GM20000 (cell line): ENCODE measurements at regions not wholly inside any gene's neighbourhood (a gene's known extent, or its start where the extent isn't known, plus 50 kb on each side); places are given as distances from the start of the nearest gene placed in this dataset.

Source experiments
- DNase-seq: peaks from one replicate; pipeline ENCODE4 v3.0.0; 2012; ENCODE audit warnings: low spot score
- TF ChIP-seq, protein P1 (sequence below): IDR thresholded peaks from 2 replicates; pipeline ENCODE4 v1.5.1; 2012; ENCODE audit warnings: mild to moderate bottlenecking, control low read depth; ENCODE audit errors: extremely low read depth, missing control alignments

DNA sequence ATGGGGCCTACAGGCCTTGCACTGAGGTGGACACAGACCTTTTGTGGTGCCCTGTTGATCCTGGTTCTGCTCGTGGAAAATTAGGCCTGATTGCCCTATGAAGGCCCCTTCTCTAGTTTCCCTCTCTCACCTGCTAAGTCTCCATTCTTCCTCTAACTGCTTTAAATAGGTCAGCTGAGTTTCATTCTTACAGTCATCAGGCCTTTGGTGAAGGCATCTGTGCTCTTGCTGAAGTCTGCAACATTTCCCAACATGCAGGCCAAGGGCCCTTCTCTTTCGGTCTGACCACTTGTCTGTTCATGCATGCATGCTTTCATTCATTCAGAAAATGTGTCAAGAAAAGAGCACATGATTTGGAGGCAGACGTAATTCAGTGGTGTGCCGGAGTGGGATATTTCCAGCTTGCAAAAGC lies 244.0 kb downstream of the BUB3 start:
- peak; percentile 70 for DNase-seq

DNA sequence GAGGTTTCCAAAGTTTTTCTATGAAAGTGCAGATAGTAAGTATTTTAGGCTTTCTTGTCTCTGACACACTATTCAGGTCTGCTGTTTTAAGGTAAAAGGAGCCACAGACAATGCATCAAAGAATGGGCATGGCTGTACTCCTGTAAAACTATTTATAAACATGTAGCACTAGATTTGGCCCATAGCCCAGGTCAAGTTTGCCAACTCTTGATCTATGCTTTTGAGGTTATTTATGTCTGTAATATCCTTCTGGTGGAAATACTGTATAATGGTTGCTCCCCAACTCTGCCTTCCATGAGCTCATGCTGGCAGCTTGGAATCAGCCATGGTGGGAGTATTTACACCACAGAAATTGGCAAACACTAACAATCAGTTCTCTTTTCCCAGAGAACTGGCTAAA lies 244.6 kb downstream of the BUB3 start:
- TF ChIP-seq, protein P1, sequence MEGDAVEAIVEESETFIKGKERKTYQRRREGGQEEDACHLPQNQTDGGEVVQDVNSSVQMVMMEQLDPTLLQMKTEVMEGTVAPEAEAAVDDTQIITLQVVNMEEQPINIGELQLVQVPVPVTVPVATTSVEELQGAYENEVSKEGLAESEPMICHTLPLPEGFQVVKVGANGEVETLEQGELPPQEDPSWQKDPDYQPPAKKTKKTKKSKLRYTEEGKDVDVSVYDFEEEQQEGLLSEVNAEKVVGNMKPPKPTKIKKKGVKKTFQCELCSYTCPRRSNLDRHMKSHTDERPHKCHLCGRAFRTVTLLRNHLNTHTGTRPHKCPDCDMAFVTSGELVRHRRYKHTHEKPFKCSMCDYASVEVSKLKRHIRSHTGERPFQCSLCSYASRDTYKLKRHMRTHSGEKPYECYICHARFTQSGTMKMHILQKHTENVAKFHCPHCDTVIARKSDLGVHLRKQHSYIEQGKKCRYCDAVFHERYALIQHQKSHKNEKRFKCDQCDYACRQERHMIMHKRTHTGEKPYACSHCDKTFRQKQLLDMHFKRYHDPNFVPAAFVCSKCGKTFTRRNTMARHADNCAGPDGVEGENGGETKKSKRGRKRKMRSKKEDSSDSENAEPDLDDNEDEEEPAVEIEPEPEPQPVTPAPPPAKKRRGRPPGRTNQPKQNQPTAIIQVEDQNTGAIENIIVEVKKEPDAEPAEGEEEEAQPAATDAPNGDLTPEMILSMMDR = no peak

More for the DNA sequence above, 244.0 kb downstream of the BUB3 start:
- TF ChIP-seq, protein P1 = no peak

DNA sequence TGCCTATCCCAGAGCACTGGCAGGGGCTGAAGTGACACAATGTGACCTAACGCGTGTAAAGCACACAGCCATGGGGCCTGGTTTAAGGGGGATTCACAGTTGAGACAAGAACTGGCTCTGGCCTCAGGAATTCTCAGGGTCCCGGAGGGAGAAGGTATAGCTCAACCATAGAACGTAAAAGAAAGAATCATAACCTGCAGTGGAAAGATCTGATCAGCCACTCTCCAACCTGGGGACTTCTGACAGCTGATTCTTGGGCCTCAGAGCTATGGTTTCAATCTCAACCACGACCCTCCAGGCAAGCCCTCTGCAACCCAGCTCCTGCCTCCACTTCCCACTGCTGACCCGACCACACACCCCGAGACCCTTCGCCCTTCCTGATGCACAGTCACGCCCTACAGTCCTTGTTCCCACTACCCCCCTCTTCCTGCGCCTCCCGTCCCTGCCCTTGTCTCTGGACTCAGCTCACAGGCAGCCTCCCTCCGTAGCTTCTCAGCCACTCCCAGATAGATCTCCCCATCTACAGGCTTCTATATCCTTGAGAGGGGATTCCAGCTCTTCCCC lies 245.2 kb downstream of the BUB3 start:
- TF ChIP-seq, protein P1 = no peak
- DNase-seq = no peak

More for the DNA sequence above, 244.6 kb downstream of the BUB3 start:
- no peak for DNase-seq

DNA sequence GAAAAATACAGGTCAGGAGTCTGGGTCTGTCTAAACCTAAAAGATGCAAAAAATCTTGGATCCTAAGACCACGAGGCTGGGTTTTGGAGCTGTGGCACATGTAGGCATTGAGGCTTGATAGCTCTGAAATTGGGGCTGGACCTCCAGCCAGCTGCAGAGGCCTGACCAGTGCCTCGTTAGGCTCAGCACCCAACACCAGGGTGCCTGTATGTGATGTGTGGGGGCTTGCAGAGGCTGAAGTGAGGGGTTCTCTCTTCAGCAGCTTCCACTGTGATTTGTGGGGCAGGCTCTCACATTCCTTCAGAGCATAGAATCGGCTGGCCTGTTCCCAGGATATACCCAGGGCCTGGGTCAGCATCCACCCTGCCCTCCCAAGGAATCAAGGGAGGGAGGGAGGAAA lies 247.8 kb downstream of the BUB3 start:
- TF ChIP-seq, protein P1 = no peak
- DNase-seq = no peak

DNA sequence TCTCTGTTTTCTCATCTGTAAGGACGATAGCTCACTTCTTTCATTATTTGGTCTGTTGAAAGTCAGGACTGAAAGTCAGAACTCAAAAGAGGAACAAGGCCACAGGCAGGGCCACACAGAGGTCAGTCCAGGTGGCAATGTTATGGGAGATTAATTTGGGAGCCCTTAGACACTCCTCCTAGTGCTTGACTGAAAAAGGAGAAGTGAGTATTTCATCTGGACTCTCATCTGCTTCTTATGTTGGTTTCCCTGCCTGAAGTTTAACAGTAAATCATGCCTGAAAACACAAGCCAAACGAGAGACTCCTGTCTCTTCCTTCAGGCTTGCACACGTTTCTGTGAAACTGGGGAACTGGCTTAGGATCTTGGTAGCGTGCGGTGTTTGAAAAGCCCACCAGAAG lies 248.5 kb downstream of the BUB3 start:
- TF ChIP-seq, protein P1 = no peak
- peak; percentile 76 for DNase-seq

DNA sequence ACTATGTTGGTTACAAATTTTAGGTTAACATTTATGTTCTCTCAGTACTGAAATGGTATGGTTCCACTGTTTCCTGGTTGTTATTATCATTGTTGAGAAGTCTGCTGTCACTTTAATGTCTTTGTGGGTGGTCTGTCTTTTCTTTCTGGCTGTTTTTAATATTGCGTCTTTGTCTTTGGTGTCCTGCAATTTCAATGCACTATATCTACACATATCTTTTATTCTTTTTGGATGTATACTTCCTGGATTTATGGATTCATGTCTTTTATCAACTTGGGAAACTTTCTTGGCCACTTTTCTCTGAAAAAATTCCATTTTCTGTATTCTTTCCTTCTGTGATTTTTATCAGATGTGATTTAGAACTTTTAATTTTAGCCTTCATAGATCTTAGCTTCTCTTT lies 250.2 kb downstream of the BUB3 start:
- TF ChIP-seq, protein P1 = no peak
- no peak for DNase-seq

DNA sequence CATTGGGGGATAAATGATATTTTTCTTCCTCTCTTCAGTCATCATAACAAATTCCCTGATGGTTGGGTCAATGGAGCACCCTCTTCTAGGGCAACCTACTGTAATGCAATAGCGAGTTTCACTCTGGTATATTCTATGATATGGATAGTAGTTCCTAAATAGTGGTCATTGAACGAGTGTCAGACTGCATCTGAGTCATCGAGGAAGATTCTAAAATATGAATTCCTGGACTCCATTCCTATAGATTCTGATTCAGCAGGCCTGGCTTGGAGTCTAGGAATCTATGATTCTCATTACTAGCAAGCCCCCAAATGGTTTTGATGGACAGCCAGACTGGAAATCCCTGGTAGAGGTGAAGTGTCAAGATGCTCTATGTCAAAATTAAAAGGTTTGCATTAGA lies 254.5 kb downstream of the BUB3 start:
- TF ChIP-seq, protein P1 = no peak
- no peak for DNase-seq
